ENCODE measurements at regions not wholly inside any gene's neighbourhood (a gene's known extent, or its start where the extent isn't known, plus 50 kb on each side); places are given as distances from the start of the nearest gene placed in this dataset.

GRCh38 chr12:4850857-4851380 lies 58.8 kb upstream of the KCNA1 start:
- Histone ChIP-seq H3K9me3 (ENCODE audit: low read depth, low read length) (no peaks in the 10 kb centered on the region), H3K4me3 (ENCODE audit: low read length) (no peak overlapping the region), H3K27me3 (ENCODE audit: insufficient read depth, low read length) (no peaks in the 10 kb centered on the region), H3K4me1 (ENCODE audit: insufficient read depth, low read length) (no peaks in the 10 kb centered on the region)

GRCh38 chr12:4852308-4852707 lies 57.4 kb upstream of the KCNA1 start:
- no peaks in the 10 kb centered on the region for H3K9me3 ChIP-seq (ENCODE audit: low read depth, low read length)
- H3K27me3 ChIP-seq (ENCODE audit: insufficient read depth, low read length): no peaks in the 10 kb centered on the region
- H3K4me3 ChIP-seq (ENCODE audit: low read length): no peak overlapping the region
- H3K4me1 ChIP-seq (ENCODE audit: insufficient read depth, low read length): no peaks in the 10 kb centered on the region

- Histone ChIP-seq H3K4me3 (ENCODE audit: low read length) (no peak overlapping the region), H3K27me3 (ENCODE audit: insufficient read depth, low read length) (no peaks in the 10 kb centered on the region), H3K9me3 (ENCODE audit: low read depth, low read length) (no peaks in the 10 kb centered on the region), H3K4me1 (ENCODE audit: insufficient read depth, low read length) (peaks cover 5% of the 10 kb centered on the region)
These were observed 56.8 kb upstream of the KCNA1 start for GRCh38 chr12:4852911-4853310.

- Histone ChIP-seq H3K9me3 (ENCODE audit: low read depth, low read length) (no peaks in the 10 kb centered on the region), H3K27me3 (ENCODE audit: insufficient read depth, low read length) (peaks cover 9% of the 10 kb centered on the region), H3K4me1 (ENCODE audit: insufficient read depth, low read length) (peaks cover 8% of the 10 kb centered on the region), H3K4me3 (ENCODE audit: low read length) (no peak overlapping the region)
These were observed 54.4 kb upstream of the KCNA1 start for GRCh38 chr12:4855121-4855924.

GRCh38 chr12:4856596-4856995 lies 53.1 kb upstream of the KCNA1 start:
- Histone ChIP-seq H3K9me3 (ENCODE audit: low read depth, low read length) (no peaks in the 10 kb centered on the region), H3K4me1 (ENCODE audit: insufficient read depth, low read length) (peaks cover 8% of the 10 kb centered on the region), H3K4me3 (ENCODE audit: low read length) (no peak overlapping the region), H3K27me3 (ENCODE audit: insufficient read depth, low read length) (peaks cover 9% of the 10 kb centered on the region)

GRCh38 chr12:4857472-4858291 lies 52.0 kb upstream of the KCNA1 start:
- Histone ChIP-seq H3K27me3 (ENCODE audit: insufficient read depth, low read length) (peaks cover 9% of the 10 kb centered on the region), H3K9me3 (ENCODE audit: low read depth, low read length) (no peaks in the 10 kb centered on the region), H3K4me3 (ENCODE audit: low read length) (no peak overlapping the region), H3K4me1 (ENCODE audit: insufficient read depth, low read length) (peaks cover 8% of the 10 kb centered on the region)

- H3K27me3 ChIP-seq (ENCODE audit: insufficient read depth, low read length): peaks cover 9% of the 10 kb centered on the region
- no peak overlapping the region for H3K4me3 ChIP-seq (ENCODE audit: low read length)
- peaks cover 8% of the 10 kb centered on the region for H3K4me1 ChIP-seq (ENCODE audit: insufficient read depth, low read length)
- no peaks in the 10 kb centered on the region for H3K9me3 ChIP-seq (ENCODE audit: low read depth, low read length)
These were observed 51.3 kb upstream of the KCNA1 start for GRCh38 chr12:4858386-4858785.

- H3K4me1 ChIP-seq (ENCODE audit: insufficient read depth, low read length): peaks cover 8% of the 10 kb centered on the region
- no peaks in the 10 kb centered on the region for H3K9me3 ChIP-seq (ENCODE audit: low read depth, low read length)
These were observed 50.1 kb upstream of the KCNA1 start for GRCh38 chr12:4859478-4860210.

More at GRCh38 chr12:4859478-4860210, 50.1 kb upstream of the KCNA1 start:
- Histone ChIP-seq H3K27me3 (ENCODE audit: insufficient read depth, low read length) (peaks cover 9% of the 10 kb centered on the region), H3K4me3 (ENCODE audit: low read length) (no peak overlapping the region)
